ENCODE measurements at regions not wholly inside any gene's neighbourhood (a gene's known extent, or its start where the extent isn't known, plus 50 kb on each side); places are given as distances from the start of the nearest gene placed in this dataset.

DNA sequence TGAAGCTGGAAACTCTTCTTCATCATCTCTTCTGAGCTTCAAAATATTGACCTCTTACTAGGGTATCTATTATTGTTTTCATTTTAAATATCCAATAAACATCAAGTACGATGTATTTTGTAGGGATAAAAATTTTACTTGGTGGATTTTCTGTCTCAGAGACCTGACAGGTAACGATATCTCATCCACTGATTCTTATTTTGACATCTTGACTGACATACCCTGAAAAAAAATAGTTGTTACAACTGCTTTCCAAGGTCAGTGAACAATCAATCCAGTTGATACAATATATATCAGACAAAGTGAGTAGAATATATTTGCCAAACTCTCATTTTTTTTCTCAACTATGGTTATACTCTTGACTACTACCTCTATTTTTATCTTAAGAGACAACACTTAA lies 963.7 kb upstream of the CDH2 start:
- no peaks in the 10 kb centered on the region for H3K27me3 ChIP-seq (replicated peaks; ENCODE audit: control insufficient read depth, insufficient read depth, low read length)
- H3K4me3 ChIP-seq (replicated peaks; ENCODE audit: low read depth, low read length): no peak overlapping the region
- TF ChIP-seq, protein P1, sequence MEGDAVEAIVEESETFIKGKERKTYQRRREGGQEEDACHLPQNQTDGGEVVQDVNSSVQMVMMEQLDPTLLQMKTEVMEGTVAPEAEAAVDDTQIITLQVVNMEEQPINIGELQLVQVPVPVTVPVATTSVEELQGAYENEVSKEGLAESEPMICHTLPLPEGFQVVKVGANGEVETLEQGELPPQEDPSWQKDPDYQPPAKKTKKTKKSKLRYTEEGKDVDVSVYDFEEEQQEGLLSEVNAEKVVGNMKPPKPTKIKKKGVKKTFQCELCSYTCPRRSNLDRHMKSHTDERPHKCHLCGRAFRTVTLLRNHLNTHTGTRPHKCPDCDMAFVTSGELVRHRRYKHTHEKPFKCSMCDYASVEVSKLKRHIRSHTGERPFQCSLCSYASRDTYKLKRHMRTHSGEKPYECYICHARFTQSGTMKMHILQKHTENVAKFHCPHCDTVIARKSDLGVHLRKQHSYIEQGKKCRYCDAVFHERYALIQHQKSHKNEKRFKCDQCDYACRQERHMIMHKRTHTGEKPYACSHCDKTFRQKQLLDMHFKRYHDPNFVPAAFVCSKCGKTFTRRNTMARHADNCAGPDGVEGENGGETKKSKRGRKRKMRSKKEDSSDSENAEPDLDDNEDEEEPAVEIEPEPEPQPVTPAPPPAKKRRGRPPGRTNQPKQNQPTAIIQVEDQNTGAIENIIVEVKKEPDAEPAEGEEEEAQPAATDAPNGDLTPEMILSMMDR (IDR thresholded peaks at IDR 0.05; ENCODE audit: insufficient read depth, low read length, poor library complexity, severe bottlenecking): no peak
- no peak for DNase-seq (ENCODE audit: extremely low read depth, insufficient read length)
- H3K36me3 ChIP-seq (ENCODE audit: control insufficient read depth, insufficient read depth, low read length): no peaks in the 10 kb centered on the region

DNA sequence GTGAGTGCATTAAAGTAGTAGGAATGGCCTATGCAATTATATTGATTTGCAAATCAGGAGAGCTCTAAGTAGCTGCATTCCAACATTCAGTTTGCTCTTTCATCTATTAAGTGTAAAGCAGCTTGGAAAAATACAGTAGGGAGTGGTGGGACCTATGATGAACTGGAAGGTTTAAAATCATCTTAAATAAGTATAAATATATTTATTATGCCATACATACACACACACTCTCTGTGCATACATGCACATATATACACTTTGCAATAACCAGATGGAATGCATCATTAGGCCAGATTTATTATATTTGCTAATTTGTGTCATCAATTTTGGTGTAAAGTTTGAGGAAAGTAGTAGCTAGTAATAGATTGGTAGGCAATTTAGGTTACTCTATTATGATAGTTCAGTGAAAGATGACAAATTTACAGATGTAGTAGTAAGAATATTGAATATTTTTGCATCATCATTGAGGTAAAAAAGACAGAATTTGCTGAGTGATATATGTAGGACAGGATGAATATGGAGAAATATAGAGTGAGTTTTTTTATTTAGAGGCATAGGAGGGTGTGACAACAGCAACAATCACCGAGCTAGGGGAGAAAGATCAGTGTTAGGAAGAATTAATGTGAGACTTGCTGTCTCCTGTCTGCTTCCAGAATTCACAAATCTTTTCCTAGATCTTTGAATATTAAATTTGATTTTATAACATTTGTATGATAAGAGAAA lies 961.0 kb upstream of the CDH2 start:
- H3K27me3 ChIP-seq (replicated peaks; ENCODE audit: control insufficient read depth, insufficient read depth, low read length): no peaks in the 10 kb centered on the region
- DNase-seq (ENCODE audit: extremely low read depth, insufficient read length): no peak
- H3K36me3 ChIP-seq (ENCODE audit: control insufficient read depth, insufficient read depth, low read length): no peaks in the 10 kb centered on the region
- H3K4me3 ChIP-seq (replicated peaks; ENCODE audit: low read depth, low read length): no peak overlapping the region
- TF ChIP-seq, protein P1 (IDR thresholded peaks at IDR 0.05; ENCODE audit: insufficient read depth, low read length, poor library complexity, severe bottlenecking): no peak

DNA sequence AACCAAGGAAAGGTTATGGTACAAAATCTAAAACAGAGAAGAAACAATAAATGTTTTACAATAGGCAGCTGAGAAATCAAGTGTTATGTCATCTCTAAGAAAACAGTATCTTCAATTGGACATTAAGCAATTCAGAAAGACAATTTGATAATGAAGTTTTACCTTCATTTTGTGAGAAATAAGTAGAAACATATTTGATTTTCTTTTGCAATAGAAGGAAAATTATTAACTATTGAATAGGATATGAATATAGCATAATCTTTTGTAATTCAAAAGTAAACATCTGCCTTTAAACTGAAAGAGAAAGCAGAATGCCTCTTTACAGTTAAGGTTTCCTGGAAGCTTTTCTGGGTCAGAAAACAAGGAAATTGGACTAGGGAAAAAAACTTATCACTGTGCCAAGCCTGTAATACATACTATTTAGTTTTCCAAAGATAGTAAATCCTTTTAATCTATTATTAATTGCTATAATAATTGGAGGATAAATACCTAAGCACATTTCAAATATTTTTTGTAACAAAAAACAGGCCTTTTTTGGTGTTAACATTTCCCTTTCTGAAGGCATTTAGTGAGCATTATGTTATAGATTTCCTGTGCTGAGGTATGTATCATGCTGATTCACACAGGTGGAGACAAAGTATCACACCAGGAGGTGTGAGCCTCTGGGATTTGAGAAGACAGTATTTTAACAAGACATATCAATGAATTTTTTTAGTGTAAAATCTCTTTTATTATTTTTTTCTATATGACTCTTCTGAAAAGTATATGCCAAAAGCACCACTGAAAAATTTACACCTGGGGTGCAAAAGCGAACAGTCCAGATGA lies 947.0 kb upstream of the CDH2 start:
- Histone ChIP-seq H3K4me3 (replicated peaks; ENCODE audit: low read depth, low read length) (no peak overlapping the region), H3K27me3 (replicated peaks; ENCODE audit: control insufficient read depth, insufficient read depth, low read length) (no peaks in the 10 kb centered on the region), H3K36me3 (ENCODE audit: control insufficient read depth, insufficient read depth, low read length) (no peaks in the 10 kb centered on the region)
- no peak for DNase-seq (ENCODE audit: extremely low read depth, insufficient read length)
- TF ChIP-seq, protein P1 (IDR thresholded peaks at IDR 0.05; ENCODE audit: insufficient read depth, low read length, poor library complexity, severe bottlenecking): no peak

DNA sequence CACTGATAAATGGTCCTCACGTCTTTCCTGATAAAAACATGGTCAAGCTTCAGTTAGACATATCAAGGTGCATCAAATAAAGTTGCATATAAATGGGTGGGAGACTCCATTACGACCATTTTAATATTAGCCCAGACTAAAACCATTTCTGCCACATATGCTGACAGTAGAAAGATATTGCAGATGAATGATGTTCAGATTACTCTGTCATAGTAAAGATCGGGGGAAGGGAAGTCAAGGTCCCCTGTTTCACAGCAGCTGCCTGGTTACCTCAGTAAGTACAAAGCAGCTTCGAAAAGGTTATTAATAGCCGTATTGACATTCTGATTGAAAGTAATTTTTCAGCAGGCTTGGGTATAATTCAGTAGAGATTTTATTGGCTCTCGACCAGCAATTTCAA lies 927.7 kb upstream of the CDH2 start:
- TF ChIP-seq, protein P1 (IDR thresholded peaks at IDR 0.05; ENCODE audit: insufficient read depth, low read length, poor library complexity, severe bottlenecking): no peak
- Histone ChIP-seq H3K4me3 (replicated peaks; ENCODE audit: low read depth, low read length) (no peak overlapping the region), H3K27me3 (replicated peaks; ENCODE audit: control insufficient read depth, insufficient read depth, low read length) (no peaks in the 10 kb centered on the region), H3K36me3 (ENCODE audit: control insufficient read depth, insufficient read depth, low read length) (no peaks in the 10 kb centered on the region)
- DNase-seq (ENCODE audit: extremely low read depth, insufficient read length): no peak

GRCh38 chr18:29104227-29104626 lies 927.3 kb upstream of the CDH2 start:
- no peak overlapping the region for H3K4me3 ChIP-seq (replicated peaks; ENCODE audit: low read depth, low read length)
- DNase-seq (ENCODE audit: extremely low read depth, insufficient read length): no peak
- H3K36me3 ChIP-seq (ENCODE audit: control insufficient read depth, insufficient read depth, low read length): no peaks in the 10 kb centered on the region
- TF ChIP-seq, protein P1 (IDR thresholded peaks at IDR 0.05; ENCODE audit: insufficient read depth, low read length, poor library complexity, severe bottlenecking): no peak
- H3K27me3 ChIP-seq (replicated peaks; ENCODE audit: control insufficient read depth, insufficient read depth, low read length): no peaks in the 10 kb centered on the region
